ENCODE measurements at regions not wholly inside any gene's neighbourhood (a gene's known extent, or its start where the extent isn't known, plus 50 kb on each side); places are given as distances from the start of the nearest gene placed in this dataset.
"Not testable (repeated sequence)": the region's sequence is repeated elsewhere in the genome, so short reads cannot be mapped to it uniquely, and the experiment has no call there.

DNA sequence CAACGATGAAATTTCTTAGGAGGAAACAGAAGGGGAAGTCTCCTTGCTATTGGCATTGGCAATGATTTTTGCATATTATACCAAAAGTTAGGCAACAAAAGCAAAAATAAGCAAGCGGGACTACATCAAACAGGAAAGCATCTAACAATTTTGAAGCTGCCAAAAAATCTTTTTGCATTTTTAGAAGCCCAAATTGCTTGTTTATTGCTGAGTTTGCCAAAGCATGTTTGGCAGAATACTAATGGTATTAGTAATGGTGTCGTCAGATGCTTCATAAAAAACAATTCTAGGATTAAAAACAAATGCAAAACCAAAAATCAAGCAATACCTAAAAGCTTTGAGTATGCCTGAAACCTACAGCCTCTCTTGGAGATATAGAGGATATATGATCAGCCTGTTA, 80.0 kb downstream of the GALR1 start:
- DNase-seq: no peak

GRCh38 chr18:77334876-77335275, 85.2 kb downstream of the GALR1 start:
- DNase-seq: no peak

DNA sequence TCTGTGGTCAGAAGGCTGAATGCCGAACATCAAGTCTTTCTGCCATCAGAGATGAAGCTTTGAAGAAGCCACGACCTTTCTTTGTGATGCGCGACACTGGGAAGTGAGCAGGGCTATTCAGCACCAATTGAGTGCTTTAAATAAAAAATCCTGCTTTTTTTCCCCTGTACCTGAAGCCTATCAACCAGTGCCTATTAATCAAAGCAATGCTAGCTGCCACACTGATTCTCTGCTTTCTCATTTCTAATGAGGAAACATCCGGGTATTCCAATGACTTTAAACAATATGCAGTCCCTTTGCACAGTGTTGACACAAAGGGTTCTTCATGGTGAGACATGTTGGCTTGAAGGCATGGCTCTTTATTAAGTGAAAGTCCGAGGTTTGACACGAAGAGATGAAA, 88.0 kb downstream of the GALR1 start:
- DNase-seq: no peak

DNA sequence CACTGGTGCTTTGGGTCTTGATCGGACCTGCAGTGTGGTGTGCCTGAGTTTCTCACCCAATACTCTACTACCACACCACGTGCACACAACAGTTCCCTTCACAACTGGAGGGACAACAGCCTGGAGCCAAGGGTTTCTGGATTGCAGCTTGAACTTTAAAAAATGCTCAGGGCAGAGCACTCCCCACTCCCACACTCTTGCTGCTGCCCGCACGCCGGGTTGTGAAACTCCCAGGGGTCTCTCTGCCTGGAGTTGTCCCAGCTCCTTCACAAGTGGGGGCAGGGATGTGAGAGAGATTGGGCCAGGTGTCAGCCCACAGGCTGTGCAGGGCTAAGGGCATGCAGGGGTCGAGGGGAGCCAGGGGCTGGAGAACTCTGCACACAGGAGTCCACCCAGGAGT, 89.4 kb downstream of the GALR1 start:
- DNase-seq: no peak

DNA sequence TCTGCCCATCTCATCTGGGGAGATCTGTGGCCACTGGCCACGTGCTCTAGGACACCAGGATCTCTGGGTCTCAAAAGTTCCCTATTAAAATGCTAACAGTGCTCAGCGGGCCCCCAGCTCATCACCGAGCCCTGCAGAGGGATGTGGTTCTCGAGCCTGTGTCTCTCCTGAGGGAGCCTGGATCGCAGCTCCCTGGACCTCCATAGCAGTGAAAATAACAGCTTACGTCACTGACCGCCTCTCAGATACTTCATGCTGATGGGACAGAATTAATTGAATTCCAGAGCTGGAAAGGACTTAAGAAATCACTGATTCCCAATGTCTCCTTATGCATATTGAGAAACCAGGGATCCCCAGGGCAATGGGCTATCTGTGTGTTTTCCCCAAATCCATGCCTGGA, 90.0 kb downstream of the GALR1 start:
- no peak for DNase-seq

- no peak for DNase-seq
Measured at GRCh38 chr18:77340815-77341214, 91.2 kb downstream of the GALR1 start.

- no peak for DNase-seq
Measured at GRCh38 chr18:77341527-77342325, 92.1 kb downstream of the GALR1 start.

GRCh38 chr18:77342736-77343135, 93.1 kb downstream of the GALR1 start:
- DNase-seq: no peak

DNA sequence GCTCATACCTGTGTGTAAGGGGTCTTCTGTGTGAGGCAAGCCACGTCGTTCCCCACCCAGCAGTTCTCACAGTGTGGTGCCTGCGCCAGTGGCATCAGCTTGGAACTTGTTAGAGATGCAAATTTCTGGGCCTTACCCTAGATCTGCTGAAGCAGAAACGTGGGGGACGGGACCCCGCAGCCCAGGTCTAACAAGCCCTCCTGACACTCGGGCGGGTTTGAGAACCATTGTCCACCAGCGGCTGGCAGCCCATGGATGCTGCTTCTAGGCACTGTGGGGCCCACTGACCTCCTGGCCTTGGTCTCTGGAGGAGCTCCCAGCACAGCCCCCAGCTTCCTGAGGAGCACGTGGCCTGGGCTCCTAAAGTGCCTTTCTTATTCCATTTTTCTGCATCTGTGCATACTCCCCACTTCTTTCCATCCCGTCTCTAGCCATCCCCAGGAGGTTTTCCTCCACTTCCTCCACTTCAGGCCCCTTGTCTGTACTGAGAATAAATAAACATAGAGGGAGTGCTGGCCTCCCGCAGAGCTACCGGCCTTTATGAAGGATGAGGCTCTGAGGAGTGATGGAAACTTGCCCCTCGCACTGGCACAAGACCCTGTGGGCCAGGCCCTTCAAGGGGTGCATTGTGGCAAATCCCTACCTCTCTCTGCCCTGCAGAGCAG, 94.3 kb downstream of the GALR1 start:
- no peak for DNase-seq

GRCh38 chr18:77344786-77345500, 95.3 kb downstream of the GALR1 start:
- no peak for DNase-seq

DNA sequence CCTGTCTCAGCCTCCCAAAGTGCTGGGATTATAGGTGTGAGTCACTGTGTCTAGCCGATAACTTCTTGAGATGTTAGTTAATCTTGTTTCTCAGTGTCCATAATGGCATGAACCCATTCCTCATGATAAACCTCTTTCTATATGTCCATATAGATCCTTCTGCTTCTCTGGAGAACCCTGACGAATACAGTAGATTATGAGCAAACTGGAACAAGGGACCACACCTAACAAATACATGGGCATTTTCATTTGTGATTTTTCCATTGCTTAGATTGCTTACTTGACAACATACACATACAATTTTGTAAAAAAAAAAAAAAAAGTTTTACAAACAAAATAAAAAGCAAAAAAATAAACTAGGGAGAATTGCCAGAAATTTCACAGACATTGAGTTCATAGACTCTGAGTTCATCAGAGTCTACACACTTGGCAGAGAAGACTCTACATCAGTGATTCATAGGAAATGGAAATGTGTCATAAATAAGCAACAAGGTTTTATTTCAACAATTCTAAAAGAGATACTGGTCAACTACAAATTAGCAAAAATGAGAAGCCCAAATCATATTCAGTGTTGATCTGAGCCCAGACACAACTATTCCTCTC, 96.7 kb downstream of the GALR1 start:
- no peak for DNase-seq

DNA sequence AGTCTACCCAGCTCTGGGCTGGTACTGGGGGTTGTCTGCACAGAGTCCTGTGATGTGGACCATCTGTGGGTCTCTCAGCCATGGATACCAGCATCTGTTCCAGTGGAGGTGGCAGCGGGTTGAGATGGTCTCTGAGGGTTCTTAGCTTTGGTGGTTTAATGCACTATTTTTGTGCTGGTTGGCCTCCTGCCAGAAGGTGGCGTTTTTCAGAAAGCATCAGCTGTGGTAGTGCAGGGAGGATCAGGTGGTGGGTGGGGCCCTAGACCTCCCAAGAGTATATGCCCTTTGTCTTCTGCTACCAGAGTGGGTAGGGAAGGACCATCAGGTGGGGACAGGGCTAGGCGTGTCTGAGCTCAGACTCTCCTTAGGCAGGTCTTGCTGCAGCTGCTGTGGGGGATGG, 103.7 kb downstream of the GALR1 start:
- not testable (repeated sequence) for DNase-seq

DNA sequence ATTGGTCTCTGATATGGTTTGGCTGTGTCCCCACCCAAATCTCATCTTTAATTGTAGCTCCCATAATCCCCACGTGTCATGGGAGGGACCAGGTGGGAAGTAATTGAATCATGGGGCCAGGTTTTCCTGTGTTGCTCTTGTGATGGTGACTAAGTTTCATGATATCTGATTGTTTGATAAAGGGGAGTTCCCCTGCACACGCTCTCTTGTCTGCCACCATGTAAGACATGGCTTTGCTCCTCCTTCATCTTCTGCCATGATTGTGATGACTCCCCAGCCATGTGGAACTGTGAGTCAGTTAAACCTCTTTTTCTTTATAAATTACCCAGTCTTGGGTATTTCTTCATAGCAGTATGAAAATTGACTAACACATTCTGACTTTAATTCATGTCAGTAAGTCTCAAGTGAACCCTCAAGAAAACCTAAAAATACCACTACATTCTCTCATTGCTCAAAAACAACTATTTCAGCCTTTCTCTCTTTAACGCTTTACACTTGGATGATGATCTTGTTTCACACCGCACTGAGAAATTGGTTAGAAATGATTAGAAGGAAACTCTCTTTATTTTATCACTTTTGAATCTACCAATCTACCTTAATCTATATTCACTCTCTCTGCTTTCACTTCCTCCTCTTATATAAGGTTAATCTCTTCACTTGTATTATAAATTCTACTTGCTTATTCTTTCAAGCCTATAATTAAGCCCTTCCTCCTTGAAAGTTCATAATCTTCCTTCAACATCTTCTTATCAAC, 110.1 kb downstream of the GALR1 start:
- DNase-seq: no peak

GRCh38 chr18:77360315-77361190, 110.9 kb downstream of the GALR1 start:
- no peak for DNase-seq

DNA sequence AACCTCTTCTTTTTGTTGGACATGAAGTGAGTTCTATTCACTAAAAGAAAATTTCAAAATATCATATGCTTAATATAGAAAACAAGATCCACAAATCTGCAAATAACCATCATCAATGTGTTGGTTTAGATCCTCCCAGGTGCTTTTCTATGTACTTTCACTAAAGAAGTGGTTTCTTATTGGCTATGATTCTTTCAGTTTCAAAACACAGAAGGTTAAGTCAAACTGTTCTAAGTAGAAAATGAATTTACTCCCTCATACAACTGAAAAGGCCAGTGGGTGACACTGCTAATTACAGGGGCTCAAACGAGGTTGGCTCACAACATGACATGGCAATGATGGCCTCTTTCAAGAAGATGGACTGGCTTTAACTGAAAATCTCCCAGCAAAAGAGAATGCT, 111.7 kb downstream of the GALR1 start:
- no peak for DNase-seq

DNA sequence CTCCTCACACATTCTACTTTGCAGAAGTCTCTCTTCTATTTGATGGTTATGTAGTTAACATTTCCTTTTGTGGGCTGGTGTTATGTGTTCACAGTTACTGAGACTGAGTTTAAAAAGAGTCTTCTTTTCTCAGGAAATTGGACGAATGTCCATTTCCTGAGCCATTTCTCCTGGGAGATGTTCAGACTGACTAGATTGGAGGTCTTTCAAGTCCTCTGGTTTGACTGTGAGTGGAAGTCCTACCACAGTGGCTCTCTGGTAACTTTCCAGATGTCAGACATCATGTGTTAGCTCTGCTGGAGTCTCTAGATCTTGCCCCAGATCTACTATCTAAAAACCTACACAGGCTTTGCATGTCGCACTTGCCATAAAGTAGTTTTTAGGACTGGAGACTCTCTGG, 116.0 kb downstream of the GALR1 start:
- no peak for DNase-seq

GRCh38 chr18:77366067-77366719, 116.5 kb downstream of the GALR1 start:
- DNase-seq: no peak

- peak; percentile 58 for DNase-seq
Measured at GRCh38 chr18:77366720-77367641, 117.3 kb downstream of the GALR1 start.

GRCh38 chr18:77369644-77370043, 120.0 kb downstream of the GALR1 start:
- DNase-seq: no peak
